HCT116 (cell line): ENCODE measurements at regions not wholly inside any gene's neighbourhood (a gene's known extent, or its start where the extent isn't known, plus 50 kb on each side); places are given as distances from the start of the nearest gene placed in this dataset.

Experiments
- ATAC-seq: fragments of 200-7000 bp; cut with Tn5 transposase; 2 replicates; pipeline ENCODE4 v1.9.1; 2020; ENCODE audit warnings: mild to moderate bottlenecking, moderate library complexity
- BruUV-seq: library from RNA; stranded (reverse); fragments of 400-500 nt; replicated peaks from 2 replicates; lab custom pipeline; 2021; lab: Mats Ljungman, UMichigan
- CTCF ChIA-PET: fragments of 300-600 bp; sonication (Branson Sonifier 250); formaldehyde crosslinking; loops from one replicate; lab custom pipeline; 2021; ENCODE audit warnings: antibody characterized with exemption; lab: Charles Lee
- POLR2A ChIA-PET: fragments of 300-600, 350-600 bp; sonication (Branson Sonifier 250); formaldehyde crosslinking; loops from one replicate; lab custom pipeline; 2021; ENCODE audit warnings: antibody characterized with exemption; lab: Charles Lee
- RAD21 ChIA-PET, 2 experiments: fragments of 300-600 bp; sonication (Branson Sonifier 250); formaldehyde crosslinking; loops; one replicate each; lab custom pipeline; 2023; ENCODE audit warnings: low total read pairs in 2 of 2; ENCODE audit not compliant: uncharacterized antibody in 2 of 2, unreplicated experiment in 2 of 2, low non-redundant PET in 1 of 2; lab: Charles Lee
- DNase-seq: peaks from one replicate; pipeline ENCODE4 v3.0.0-alpha.2; 2010; ENCODE audit warnings: low read depth, low spot score
- H2AFZ ChIP-seq: fragments of 200-600 bp; shearing (Covaris generic), sonication (generic); 2 replicates; pipeline ENCODE4 v1.6.1; 2017; ENCODE audit warnings: low read depth, mixed run types, mixed read lengths, antibody characterized with exemption, low read length; ENCODE audit not compliant: poor library complexity, severe bottlenecking
- H3K27ac ChIP-seq: 2 replicates; pipeline ENCODE4 v1.5.1; 2012; ENCODE audit warnings: low read depth, low read length
- H3K27me3 ChIP-seq: fragments of 200-600 bp; sonication (generic); 2 replicates; pipeline ENCODE4 v1.6.1; 2016; ENCODE audit warnings: mixed run types, low read length, mixed read lengths; ENCODE audit not compliant: insufficient read depth
- H3K36me3 ChIP-seq, 2 experiments: fragments of 200-500 bp in 1 of 2; fragments of 200-600 bp in 1 of 2; sonication (Bioruptor generic) in 1 of 2; sonication (generic) in 1 of 2; 2 replicates each; pipeline versions ENCODE4 v1.5.1 to v1.6.1; 2014 to 2016; ENCODE audit warnings: low read length in 2 of 2, inconsistent platforms in 1 of 2, mixed read lengths in 1 of 2, mixed run types in 1 of 2; ENCODE audit not compliant: insufficient read depth in 2 of 2, control insufficient read depth in 1 of 2
- H3K4me1 ChIP-seq, 2 experiments: fragments of 200-600 bp in 1 of 2; sonication (generic) in 1 of 2; 2 replicates each; pipeline versions ENCODE4 v1.5.1 to v1.6.1; 2012 to 2017; ENCODE audit warnings: low read length in 2 of 2, inconsistent platforms in 1 of 2, mild to moderate bottlenecking in 1 of 2, mixed read lengths in 1 of 2, mixed run types in 1 of 2, moderate library complexity in 1 of 2; ENCODE audit not compliant: insufficient read depth in 2 of 2, control insufficient read depth in 1 of 2
- H3K4me2 ChIP-seq: fragments of 200-600 bp; sonication (generic); 2 replicates; pipeline ENCODE4 v1.6.1; 2017; ENCODE audit warnings: mixed run types, low read length, mixed read lengths
- H3K4me3 ChIP-seq, 2 experiments: fragments of 200-600 bp in 1 of 2; sonication (generic) in 1 of 2; replicated peaks in 1 of 2; 2 replicates each; pipeline ENCODE4 v1.5.1; 2011 to 2016; ENCODE audit warnings: low read length in 2 of 2, control low read depth in 1 of 2, low read depth in 1 of 2, mild to moderate bottlenecking in 1 of 2, mixed read lengths in 1 of 2, mixed run types in 1 of 2
- H3K79me2 ChIP-seq: fragments of 200-600 bp; sonication (generic); 2 replicates; pipeline ENCODE4 v1.6.1; 2017; ENCODE audit warnings: mild to moderate bottlenecking, mixed run types, low read length, moderate library complexity, mixed read lengths; ENCODE audit not compliant: insufficient read depth
- H3K9ac ChIP-seq: fragments of 200-600 bp; sonication (generic); 2 replicates; pipeline ENCODE4 v1.6.1; 2016; ENCODE audit warnings: low read length, mixed read lengths
- H3K9me2 ChIP-seq: fragments of 200-600 bp; sonication (generic), shearing (Covaris generic); 2 replicates; pipeline ENCODE4 v1.6.1; 2017; ENCODE audit warnings: mixed run types, mild to moderate bottlenecking, moderate library complexity; ENCODE audit not compliant: insufficient read depth
- H3K9me3 ChIP-seq, 2 experiments: fragments of 200-500 bp in 1 of 2; fragments of 200-600 bp in 1 of 2; sonication (Bioruptor generic) in 1 of 2; sonication (generic) in 1 of 2; 2 replicates each; pipeline ENCODE4 v1.6.1; 2014 to 2017; ENCODE audit warnings: low read length in 2 of 2, mixed read lengths in 2 of 2, inconsistent platforms in 1 of 2, low read depth in 1 of 2, mild to moderate bottlenecking in 1 of 2, mixed run types in 1 of 2, moderate library complexity in 1 of 2; ENCODE audit not compliant: control insufficient read depth in 1 of 2, insufficient read depth in 1 of 2
- H4K20me1 ChIP-seq: fragments of 200-600 bp; sonication (generic), shearing (Covaris generic); 2 replicates; pipeline ENCODE4 v1.6.1; 2017; ENCODE audit warnings: mixed run types, mild to moderate bottlenecking, moderate library complexity; ENCODE audit not compliant: insufficient read depth
- CBX3 ChIP-seq: IDR thresholded peaks from 2 replicates; pipeline ENCODE4 v1.6.1; 2012; ENCODE audit warnings: low read depth
- CEBPB ChIP-seq: IDR thresholded peaks from 2 replicates; pipeline ENCODE4 v1.6.1; 2012; ENCODE audit warnings: low read depth
- CTCF ChIP-seq, 3 experiments: fragments of 200-600 bp in 1 of 3; sonication (generic) in 1 of 3; IDR thresholded peaks in 2 of 3; conservative IDR thresholded peaks in 1 of 3; 2 replicates each; pipeline ENCODE4 v1.5.1; 2012 to 2017; ENCODE audit warnings: low read depth in 2 of 3, low read length in 2 of 3, antibody characterized with exemption in 1 of 3, borderline replicate concordance in 1 of 3, control low read depth in 1 of 3, mild to moderate bottlenecking in 1 of 3, mixed read lengths in 1 of 3, mixed run types in 1 of 3, moderate library complexity in 1 of 3; ENCODE audit not compliant: insufficient read depth in 1 of 3
- EGR1 ChIP-seq: IDR thresholded peaks from 2 replicates; pipeline ENCODE4 v1.6.1; 2012; ENCODE audit warnings: low read depth
- EZH2phosphoT487 ChIP-seq: fragments of 200-600 bp; IDR thresholded peaks from 2 replicates; pipeline ENCODE4 v1.6.1; 2018; ENCODE audit warnings: antibody characterized with exemption, borderline replicate concordance
- FOSL1 ChIP-seq: IDR thresholded peaks from 2 replicates; pipeline ENCODE4 v1.6.1; 2012; ENCODE audit warnings: low read depth
- MAX ChIP-seq: IDR thresholded peaks from 2 replicates; pipeline ENCODE4 v1.6.1; 2012
- POLR2A ChIP-seq: IDR thresholded peaks from 2 replicates; pipeline ENCODE4 v1.7.0; 2011; ENCODE audit warnings: borderline replicate concordance; ENCODE audit not compliant: insufficient read depth, insufficient read length; ENCODE audit errors: extremely low read depth
- POLR2AphosphoS5 ChIP-seq: IDR thresholded peaks from 2 replicates; pipeline ENCODE4 v1.6.1; 2011; ENCODE audit warnings: mild to moderate bottlenecking, low read depth, low read length, moderate library complexity
- RAD21 ChIP-seq: IDR thresholded peaks from 2 replicates; pipeline ENCODE4 v1.6.1; 2012; ENCODE audit warnings: low read depth, mild to moderate bottlenecking
- SP1 ChIP-seq: IDR thresholded peaks from 2 replicates; pipeline ENCODE4 v1.6.1; 2012; ENCODE audit warnings: low read depth
- SRF ChIP-seq: IDR thresholded peaks from 2 replicates; pipeline ENCODE4 v1.6.1; 2012; ENCODE audit warnings: low read depth
- YY1 ChIP-seq: IDR thresholded peaks from 2 replicates; pipeline ENCODE4 v1.6.1; 2011; ENCODE audit warnings: low read length, low read depth, moderate library complexity, mild to moderate bottlenecking; ENCODE audit not compliant: insufficient replicate concordance; ENCODE audit errors: extremely low read depth
- ZBTB33 ChIP-seq: IDR thresholded peaks from 2 replicates; pipeline ENCODE4 v1.6.1; 2011; ENCODE audit warnings: mild to moderate bottlenecking, low read length, moderate library complexity; ENCODE audit not compliant: insufficient replicate concordance; ENCODE audit errors: extremely low read depth
- ZNF274 ChIP-seq: fragments of 200-500 bp; sonication (Bioruptor generic); IDR thresholded peaks from 2 replicates; pipeline ENCODE4 v1.6.1; 2014; ENCODE audit warnings: mild to moderate bottlenecking, low read depth, low read length, inconsistent platforms
- intact Hi-C: fragments of 100-400 bp; cut with micrococcal nuclease; formaldehyde crosslinking; loops from 2 replicates; pipeline ENCODE4 v1.10.0; 2022

GRCh38 chr1:59128784-59129227, 168.1 kb upstream of the FGGY start:
- Histone ChIP-seq H3K9me3 (no peaks in the 10 kb centered on the region), H3K27ac (no peak overlapping the region), H3K4me2 (no peak overlapping the region), H3K36me3 (no peaks in the 10 kb centered on the region), H3K4me1 (no peaks in the 10 kb centered on the region; a peak in 1 of 4 replicates), H3K27me3 (no peaks in the 10 kb centered on the region), H3K4me3 (no peak overlapping the region), H2AFZ (no peak overlapping the region), H3K9ac (no peak overlapping the region), H4K20me1 (no peaks in the 10 kb centered on the region), H3K79me2 (no peaks in the 10 kb centered on the region), H3K9me2 (no peaks in the 10 kb centered on the region)
- POLR2A ChIA-PET, result no interaction called here
- intact Hi-C loops, result no loop called here
- ATAC-seq (no peak), DNase-seq (no peak)
- no TSS peak for BruUV-seq
- RAD21 ChIA-PET, result no interaction called here
- CTCF ChIA-PET, result no interaction called here
- no peak for TF ChIP-seq EGR1
- TF ChIP-seq MAX, result no peak
- no peak for TF ChIP-seq SRF
- no peak for TF ChIP-seq FOSL1
- no peak for TF ChIP-seq YY1
- TF ChIP-seq POLR2AphosphoS5, result no peak
- TF ChIP-seq EZH2phosphoT487, result no peak
- TF ChIP-seq ZBTB33, result no peak
- no peak for TF ChIP-seq CTCF (IDR thresholded peaks at IDR 0.05 in 2 of 3, conservative IDR thresholded peaks at IDR 0.05 in 1 of 3; ENCODE audit: borderline replicate concordance in 1 of 3, insufficient read depth in 1 of 3, low read depth in 2 of 3, low read length in 2 of 3)
- no peak for TF ChIP-seq CBX3
- no peak for TF ChIP-seq CEBPB
- no peak for TF ChIP-seq RAD21
- TF ChIP-seq SP1, result no peak
- no peak for TF ChIP-seq POLR2A
- no peak for TF ChIP-seq ZNF274
